Tibial nerve (tissue), 4 donors: ENCODE measurements at regions not wholly inside any gene's neighbourhood (a gene's known extent, or its start where the extent isn't known, plus 50 kb on each side); places are given as distances from the start of the nearest gene placed in this dataset.

Experiments
- EP300 ChIP-seq, 2 donors: sonication (generic); formaldehyde crosslinking; IDR thresholded peaks; one replicate each; pipeline ENCODE4 v1.6.1; 2017; ENCODE audit warnings: antibody characterized with exemption in 2 of 2, mild to moderate bottlenecking in 1 of 2
- POLR2A ChIP-seq, 2 donors: fragments of 450-650 bp; IDR thresholded peaks; one replicate each; pipeline ENCODE4 v1.6.1; 2017; ENCODE audit warnings: antibody characterized with exemption in 2 of 2, mild to moderate bottlenecking in 2 of 2, moderate library complexity in 2 of 2
- TF ChIP-seq, protein P1 (sequence below), 5 experiments: fragments of 200-600 bp in 3 of 5; fragments of 450-650 bp in 2 of 5; sonication (generic) in 3 of 5; IDR thresholded peaks; one replicate each; pipeline ENCODE4 v1.5.1; 2016 to 2019; ENCODE audit warnings: antibody characterized with exemption in 5 of 5, mild to moderate bottlenecking in 3 of 5, moderate library complexity in 2 of 5

GRCh38 chr7:379456-380138, 89.6 kb downstream of the FOXL3 start:
- TF ChIP-seq, protein P1, sequence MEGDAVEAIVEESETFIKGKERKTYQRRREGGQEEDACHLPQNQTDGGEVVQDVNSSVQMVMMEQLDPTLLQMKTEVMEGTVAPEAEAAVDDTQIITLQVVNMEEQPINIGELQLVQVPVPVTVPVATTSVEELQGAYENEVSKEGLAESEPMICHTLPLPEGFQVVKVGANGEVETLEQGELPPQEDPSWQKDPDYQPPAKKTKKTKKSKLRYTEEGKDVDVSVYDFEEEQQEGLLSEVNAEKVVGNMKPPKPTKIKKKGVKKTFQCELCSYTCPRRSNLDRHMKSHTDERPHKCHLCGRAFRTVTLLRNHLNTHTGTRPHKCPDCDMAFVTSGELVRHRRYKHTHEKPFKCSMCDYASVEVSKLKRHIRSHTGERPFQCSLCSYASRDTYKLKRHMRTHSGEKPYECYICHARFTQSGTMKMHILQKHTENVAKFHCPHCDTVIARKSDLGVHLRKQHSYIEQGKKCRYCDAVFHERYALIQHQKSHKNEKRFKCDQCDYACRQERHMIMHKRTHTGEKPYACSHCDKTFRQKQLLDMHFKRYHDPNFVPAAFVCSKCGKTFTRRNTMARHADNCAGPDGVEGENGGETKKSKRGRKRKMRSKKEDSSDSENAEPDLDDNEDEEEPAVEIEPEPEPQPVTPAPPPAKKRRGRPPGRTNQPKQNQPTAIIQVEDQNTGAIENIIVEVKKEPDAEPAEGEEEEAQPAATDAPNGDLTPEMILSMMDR (IDR thresholded peaks at IDR 0.05): no peak
- TF ChIP-seq EP300 (IDR thresholded peaks at IDR 0.05) (no peak), POLR2A (IDR thresholded peaks at IDR 0.05) (no peak)
